ENCODE measurements at regions not wholly inside any gene's neighbourhood (a gene's known extent, or its start where the extent isn't known, plus 50 kb on each side); places are given as distances from the start of the nearest gene placed in this dataset.
"Not testable (repeated sequence)": the region's sequence is repeated elsewhere in the genome, so short reads cannot be mapped to it uniquely, and the experiment has no call there.

GRCh38 chr10:45557275-45557905, 115.2 kb downstream of the ZFAND4 start:
- intact Hi-C loops (cut with micrococcal nuclease), result no loop called here
- peak; percentile 40 to 61 (median 52) for DNase-seq
- no peaks in the 10 kb centered on the region for H4K20me1 ChIP-seq (ENCODE audit: insufficient read depth, low read length)
- H3K27me3 ChIP-seq (ENCODE audit: control insufficient read depth in 2 of 2, insufficient read depth in 2 of 2, low read length in 2 of 2), result no peaks in the 10 kb centered on the region
- peaks cover 34 to 44% of the 10 kb centered on the region in 2 donors for H3K4me1 ChIP-seq (ENCODE audit: control insufficient read depth in 1 of 2, insufficient read depth in 2 of 2, low read length in 2 of 2)
- Mint-ChIP-seq H3K36me3 (peaks cover 9 to 10% of the 10 kb centered on the region in 2 donors), H3K4me1 (peaks cover 56% of the 10 kb centered on the region), H3K27ac (peak overlapping the region; percentile 26 to 85 (median 74)), H3K9me3 (peaks cover 0 to 4% (median 0%) of the 10 kb centered on the region in 7 donors), H3K4me3 (peak overlapping the region; percentile 47 to 59), H3K27me3 (ENCODE audit: low read depth in 3 of 3) (peaks cover 0 to 2% (median 0%) of the 10 kb centered on the region in 3 donors)
- H3K36me3 ChIP-seq (replicated peaks in 1 of 2; ENCODE audit: control insufficient read depth in 1 of 2, insufficient read depth in 2 of 2, low read length in 2 of 2), result no peaks in the 10 kb centered on the region
- no peak for TF ChIP-seq CTCF (IDR thresholded peaks at IDR 0.05)
- peak overlapping the region; percentile 51 for H2AFZ ChIP-seq (ENCODE audit: insufficient read depth, low read depth, low read length, poor library complexity, severe bottlenecking)
- H3K79me2 ChIP-seq (ENCODE audit: insufficient read depth, low read length), result peaks cover 3% of the 10 kb centered on the region
- 40% methylated on average over 9 of the region's 9 CpGs for WGBS (ENCODE audit: insufficient coverage)
- H3K4me3 ChIP-seq (replicated peaks in 1 of 3; ENCODE audit: low read depth in 2 of 3, low read length in 3 of 3), result peak overlapping the region in 1 of 3 experiments; percentile 53
- H3K9ac ChIP-seq (ENCODE audit: insufficient read depth, low read length, poor library complexity, severe bottlenecking), result no peak overlapping the region
- H3K9me3 ChIP-seq (replicated peaks in 1 of 2; ENCODE audit: control insufficient read depth in 1 of 2, insufficient read depth in 1 of 2, low read length in 2 of 2), result no peaks in the 10 kb centered on the region
- H3K4me2 ChIP-seq (replicated peaks; ENCODE audit: extremely low read depth, low read length, poor library complexity, severe bottlenecking), result peak overlapping the region; percentile 61
- peak overlapping the region; percentile 25 to 41 for H3K27ac ChIP-seq (ENCODE audit: low read depth in 1 of 2, low read length in 2 of 2)

- no peaks in the 10 kb centered on the region for H4K20me1 ChIP-seq (ENCODE audit: insufficient read depth, low read length)
- intact Hi-C loops (cut with micrococcal nuclease), result no loop called here
- Mint-ChIP-seq H3K27ac (peak overlapping the region in 4 of 7 donors; percentile 8 to 55 (median 31)), H3K4me1 (peaks cover 51% of the 10 kb centered on the region), H3K9me3 (peaks cover 0 to 2% (median 0%) of the 10 kb centered on the region in 7 donors), H3K4me3 (peak overlapping the region in 1 of 2 donors; percentile 46), H3K36me3 (peaks cover 7 to 9% of the 10 kb centered on the region in 2 donors), H3K27me3 (ENCODE audit: low read depth in 3 of 3) (peaks cover 0 to 2% (median 0%) of the 10 kb centered on the region in 3 donors)
- no peaks in the 10 kb centered on the region for H3K9me3 ChIP-seq (replicated peaks in 1 of 2; ENCODE audit: control insufficient read depth in 1 of 2, insufficient read depth in 1 of 2, low read length in 2 of 2)
- H3K79me2 ChIP-seq (ENCODE audit: insufficient read depth, low read length), result peaks cover 3% of the 10 kb centered on the region
- H3K4me1 ChIP-seq (ENCODE audit: control insufficient read depth in 1 of 2, insufficient read depth in 2 of 2, low read length in 2 of 2), result peaks cover 34 to 42% of the 10 kb centered on the region in 2 donors
- no peak for TF ChIP-seq CTCF (IDR thresholded peaks at IDR 0.05)
- no peaks in the 10 kb centered on the region for H3K36me3 ChIP-seq (replicated peaks in 1 of 2; ENCODE audit: control insufficient read depth in 1 of 2, insufficient read depth in 2 of 2, low read length in 2 of 2)
- peak overlapping the region; percentile 28 for H3K4me2 ChIP-seq (replicated peaks; ENCODE audit: extremely low read depth, low read length, poor library complexity, severe bottlenecking)
- no peak overlapping the region for H3K9ac ChIP-seq (ENCODE audit: insufficient read depth, low read length, poor library complexity, severe bottlenecking)
- peak overlapping the region in 1 of 2 donors; percentile 26 for H3K27ac ChIP-seq (ENCODE audit: low read depth in 1 of 2, low read length in 2 of 2)
- H2AFZ ChIP-seq (ENCODE audit: insufficient read depth, low read depth, low read length, poor library complexity, severe bottlenecking), result no peak overlapping the region
- no CpG with 5 or more reads among the region's 3 CpGs for WGBS (ENCODE audit: insufficient coverage)
- DNase-seq, result peak; percentile 15 to 63 (median 31)
- no peaks in the 10 kb centered on the region for H3K27me3 ChIP-seq (ENCODE audit: control insufficient read depth in 2 of 2, insufficient read depth in 2 of 2, low read length in 2 of 2)
- no peak overlapping the region for H3K4me3 ChIP-seq (replicated peaks in 1 of 3; ENCODE audit: low read depth in 2 of 3, low read length in 3 of 3)
Observed at GRCh38 chr10:45555795-45556194, 116.8 kb downstream of the ZFAND4 start.

GRCh38 chr10:45555332-45555731, 117.2 kb downstream of the ZFAND4 start:
- not testable (repeated sequence) for H2AFZ ChIP-seq (ENCODE audit: insufficient read depth, low read depth, low read length, poor library complexity, severe bottlenecking); H3K27me3 Mint-ChIP-seq (ENCODE audit: low read depth in 3 of 3)

More at GRCh38 chr10:45555332-45555731, 117.2 kb downstream of the ZFAND4 start:
- H3K4me3 Mint-ChIP-seq; H3K79me2 ChIP-seq (ENCODE audit: insufficient read depth, low read length); H3K9ac ChIP-seq (ENCODE audit: insufficient read depth, low read length, poor library complexity, severe bottlenecking); H3K4me3 ChIP-seq (replicated peaks in 1 of 3; ENCODE audit: low read depth in 2 of 3, low read length in 3 of 3); H3K9me3 Mint-ChIP-seq; intact Hi-C loops (cut with micrococcal nuclease); H3K36me3 ChIP-seq (replicated peaks in 1 of 2; ENCODE audit: control insufficient read depth in 1 of 2, insufficient read depth in 2 of 2, low read length in 2 of 2); H3K27me3 ChIP-seq (ENCODE audit: control insufficient read depth in 2 of 2, insufficient read depth in 2 of 2, low read length in 2 of 2); H4K20me1 ChIP-seq (ENCODE audit: insufficient read depth, low read length); DNase-seq; H3K9me3 ChIP-seq (replicated peaks in 1 of 2; ENCODE audit: control insufficient read depth in 1 of 2, insufficient read depth in 1 of 2, low read length in 2 of 2): not testable (repeated sequence)
- Mint-ChIP-seq H3K4me1 (peaks cover 48% of the 10 kb centered on the region), H3K27ac (peak overlapping the region in 5 of 7 donors; percentile 8 to 66 (median 55)), H3K36me3 (peaks cover 9 to 11% of the 10 kb centered on the region in 2 donors)
- H3K27ac ChIP-seq (ENCODE audit: low read depth in 1 of 2, low read length in 2 of 2), result peak overlapping the region; percentile 10 to 26
- peak overlapping the region; percentile 28 for H3K4me2 ChIP-seq (replicated peaks; ENCODE audit: extremely low read depth, low read length, poor library complexity, severe bottlenecking)
- 67% methylated on average over 1 of the region's 5 CpGs for WGBS (ENCODE audit: insufficient coverage)
- peaks cover 31 to 37% of the 10 kb centered on the region in 2 donors for H3K4me1 ChIP-seq (ENCODE audit: control insufficient read depth in 1 of 2, insufficient read depth in 2 of 2, low read length in 2 of 2)
